OCI-LY7 (cell line): ENCODE measurements at regions not wholly inside any gene's neighbourhood (a gene's known extent, or its start where the extent isn't known, plus 50 kb on each side); places are given as distances from the start of the nearest gene placed in this dataset.

ENCODE experiments used
- CTCF ChIP-seq: fragments of 200-600 bp; sonication (generic); conservative IDR thresholded peaks from 2 replicates; pipeline ENCODE4 v1.5.1; 2014; ENCODE audit warnings: mild to moderate bottlenecking, antibody characterized with exemption, low read length, moderate library complexity, mixed read lengths
- EZH2phosphoT487 ChIP-seq: fragments of 200-600 bp; sonication (generic); IDR thresholded peaks from 2 replicates; pipeline ENCODE4 v1.6.1; 2018; ENCODE audit warnings: low read depth, borderline replicate concordance, mild to moderate bottlenecking, mixed run types, antibody characterized with exemption, low read length, moderate library complexity, mixed read lengths

- TF ChIP-seq CTCF: no peak
- TF ChIP-seq EZH2phosphoT487: no peak
Measured at GRCh38 chr2:236688563-236689392, 119.2 kb downstream of the ACKR3 start.
